Right ventricle myocardium superior (tissue), 1 donor: ENCODE measurements at regions not wholly inside any gene's neighbourhood (a gene's known extent, or its start where the extent isn't known, plus 50 kb on each side); places are given as distances from the start of the nearest gene placed in this dataset.
"Not testable (repeated sequence)": the region's sequence is repeated elsewhere in the genome, so short reads cannot be mapped to it uniquely, and the experiment has no call there.

Experiments
- ATAC-seq: fragments of 200-7000 bp; cut with Tn5 transposase; one replicate; pipeline ENCODE4 v1.9.1; 2020; ENCODE audit warnings: mild to moderate bottlenecking; ENCODE audit not compliant: poor library complexity
- DNase-seq: peaks from one replicate; pipeline ENCODE4 v3.0.0-alpha.2; 2020
- intact Hi-C: fragments of 100-400 bp; cut with DNase I; formaldehyde crosslinking; loops from one replicate; pipeline ENCODE4 v1.11.2; 2022
- donor health status: DM: no; HTN: yes; CAD: no; lungs with severe emphysema.

DNA sequence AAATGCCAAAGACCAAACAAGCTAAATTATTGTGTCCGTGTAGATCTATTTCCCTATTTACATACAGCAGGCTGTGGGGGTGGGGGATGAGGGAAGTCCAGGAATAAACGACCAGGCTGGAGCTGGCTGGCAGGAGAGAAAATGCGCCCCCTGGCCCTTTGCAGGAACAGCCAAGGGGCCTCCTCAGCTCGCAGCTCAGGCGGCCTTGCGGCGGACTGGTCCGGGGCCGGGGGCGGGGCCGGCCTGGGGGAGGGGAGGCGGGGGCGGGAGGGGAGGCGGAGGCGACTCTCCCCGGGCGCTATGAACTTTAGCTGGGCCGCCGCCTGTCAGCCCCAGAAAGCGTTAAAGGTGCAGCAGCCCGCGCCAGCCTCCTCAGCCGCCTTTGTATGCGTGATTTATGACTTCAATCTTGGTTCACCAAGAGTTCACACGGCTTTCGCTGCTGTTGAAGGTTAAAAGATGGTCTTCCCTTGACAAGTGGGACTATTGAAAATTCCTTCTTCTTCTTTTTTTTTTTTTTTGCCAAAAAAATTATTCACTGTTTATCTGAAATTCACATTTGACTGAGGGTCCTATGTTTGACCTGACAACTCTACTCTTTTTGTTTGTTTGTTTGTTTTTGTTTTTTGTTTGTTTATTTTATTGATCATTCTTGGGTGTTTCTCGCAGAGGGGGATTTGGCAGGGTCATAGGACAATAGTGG is 967.0 kb upstream of the DEFB115 start:
- intact Hi-C loops, result not testable (repeated sequence)
- ATAC-seq (peak; percentile 65), DNase-seq (peak; percentile 47)

DNA sequence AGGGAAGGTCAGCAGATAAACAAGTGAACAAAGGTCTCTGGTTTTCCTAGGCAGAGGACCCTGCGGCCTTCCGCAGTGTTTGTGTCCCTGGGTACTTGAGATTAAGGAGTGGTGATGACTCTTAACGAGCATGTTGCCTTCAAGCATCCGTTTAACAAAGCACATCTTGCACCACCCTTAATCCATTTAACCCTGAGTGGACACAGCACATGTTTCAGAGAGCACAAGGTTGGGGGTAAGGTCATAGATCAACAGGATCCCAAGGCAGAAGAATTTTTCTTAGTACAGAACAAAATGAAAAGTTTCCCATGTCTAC is 966.4 kb upstream of the DEFB115 start:
- intact Hi-C loops, ATAC-seq, DNase-seq: not testable (repeated sequence)

DNA sequence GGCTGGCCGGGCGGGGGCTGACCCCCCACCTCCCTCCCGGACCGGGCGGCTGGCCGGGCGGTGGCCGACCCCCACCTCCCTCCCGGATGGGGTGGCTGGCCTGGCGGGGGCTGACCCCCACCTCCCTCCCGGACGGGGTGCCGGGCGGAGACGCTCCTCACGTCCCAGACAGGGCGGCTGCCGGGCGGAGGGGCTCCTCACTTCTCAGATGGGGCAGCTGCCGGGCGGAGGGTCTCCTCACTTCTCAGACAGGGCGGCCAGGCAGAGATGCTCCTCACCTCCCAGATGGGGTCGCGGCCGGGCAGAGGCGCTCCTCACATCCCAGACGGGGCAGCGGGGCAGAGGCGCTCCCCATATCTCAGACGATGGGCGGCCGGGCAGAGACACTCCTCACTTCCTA is 965.8 kb upstream of the DEFB115 start:
- intact Hi-C loops, DNase-seq, ATAC-seq: not testable (repeated sequence)

DNA sequence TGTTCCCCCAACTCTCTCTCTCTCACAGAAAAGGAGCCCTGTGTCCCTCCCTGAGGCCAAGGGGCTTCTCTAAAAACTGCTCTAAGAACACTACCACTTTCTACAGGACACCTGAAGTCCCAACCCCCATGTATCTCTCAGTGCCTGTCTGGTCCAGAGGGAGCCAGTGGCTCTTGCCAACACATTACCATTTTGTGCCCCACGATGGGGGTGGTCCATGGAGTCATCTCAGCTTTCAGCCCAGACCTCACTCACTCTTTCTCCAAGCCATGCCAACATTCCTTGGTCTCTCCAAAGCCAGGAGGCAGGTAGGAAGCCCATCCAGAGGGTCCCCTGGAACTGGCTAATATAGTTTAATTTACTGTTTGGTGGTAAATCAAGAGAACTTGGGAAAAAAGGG is 962.1 kb upstream of the DEFB115 start:
- intact Hi-C loops, DNase-seq, ATAC-seq: not testable (repeated sequence)

DNA sequence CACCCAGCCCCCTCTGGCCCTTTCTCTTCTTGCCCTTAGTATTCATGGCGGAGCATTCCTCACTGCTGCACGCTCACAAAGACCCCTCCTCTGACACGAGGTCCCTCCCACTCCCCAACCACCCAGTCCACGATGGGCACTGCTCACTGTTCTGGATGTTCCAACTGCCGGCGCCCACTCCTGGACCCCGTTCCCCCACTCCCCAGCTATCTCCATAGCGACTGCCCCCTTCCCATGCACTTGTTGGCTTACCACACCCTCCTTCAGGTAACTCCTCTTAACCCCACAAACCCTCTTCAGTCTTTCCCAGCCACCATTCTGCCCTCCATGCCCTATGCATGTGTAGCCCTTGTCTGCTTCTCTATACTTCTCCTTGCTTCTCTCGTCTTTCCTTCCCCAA is 961.5 kb upstream of the DEFB115 start:
- ATAC-seq, DNase-seq, intact Hi-C loops: not testable (repeated sequence)

DNA sequence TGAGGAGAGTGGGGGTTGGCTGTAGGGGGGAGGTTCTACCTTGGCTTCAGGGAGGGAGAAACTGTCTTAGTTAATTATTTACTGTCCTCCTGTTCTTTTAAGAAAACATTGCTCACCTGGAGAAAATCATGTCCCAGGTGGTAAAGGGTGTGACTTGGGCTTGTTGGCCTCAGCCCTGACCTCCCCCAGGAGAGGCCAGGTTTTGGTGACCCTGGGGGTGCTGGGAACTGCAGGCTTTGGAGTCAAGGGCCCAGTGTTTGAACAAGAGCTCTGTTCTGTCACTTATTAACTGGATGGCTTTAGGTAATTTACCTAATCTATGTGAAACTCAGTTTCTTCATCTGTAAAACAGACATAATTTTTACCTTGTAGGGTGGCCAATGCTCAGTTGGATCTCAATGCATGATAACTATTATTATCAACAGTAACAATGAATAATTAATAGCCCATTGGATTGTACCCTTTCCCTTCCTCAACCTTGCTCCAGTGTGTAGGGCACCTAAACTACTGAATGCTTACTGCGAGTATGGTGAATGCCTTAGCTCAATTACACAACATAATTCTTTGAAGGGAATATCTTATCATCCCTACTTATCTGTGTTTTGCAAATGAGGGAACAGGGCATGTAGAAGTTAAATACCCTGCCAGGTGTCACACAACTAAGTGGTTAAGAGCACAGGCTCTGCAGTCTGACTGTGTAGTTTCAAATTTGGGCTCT is 959.4 kb upstream of the DEFB115 start:
- ATAC-seq, intact Hi-C loops, DNase-seq: not testable (repeated sequence)

DNA sequence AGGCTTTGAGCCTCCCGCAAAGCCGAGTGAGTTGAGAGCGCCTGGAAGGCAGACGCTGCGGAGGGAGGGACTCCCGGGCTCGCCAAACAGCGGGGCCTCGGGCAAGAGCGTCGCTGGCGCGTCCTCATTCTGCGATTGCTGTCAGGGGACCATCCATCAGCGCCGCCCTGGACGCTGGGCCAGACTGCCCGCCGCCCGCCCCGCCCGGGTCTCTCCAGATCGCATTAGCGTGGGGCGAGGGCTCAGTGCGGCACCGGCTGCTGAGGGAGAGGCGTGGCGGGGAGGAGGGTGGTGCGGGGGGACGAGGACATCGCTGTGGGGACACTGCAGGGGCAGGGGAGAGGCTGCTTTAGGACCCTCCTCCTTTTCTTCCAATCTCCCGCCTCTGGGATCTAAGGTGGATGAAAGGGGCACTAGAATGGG is 957.2 kb upstream of the DEFB115 start:
- intact Hi-C loops, ATAC-seq, DNase-seq: not testable (repeated sequence)

DNA sequence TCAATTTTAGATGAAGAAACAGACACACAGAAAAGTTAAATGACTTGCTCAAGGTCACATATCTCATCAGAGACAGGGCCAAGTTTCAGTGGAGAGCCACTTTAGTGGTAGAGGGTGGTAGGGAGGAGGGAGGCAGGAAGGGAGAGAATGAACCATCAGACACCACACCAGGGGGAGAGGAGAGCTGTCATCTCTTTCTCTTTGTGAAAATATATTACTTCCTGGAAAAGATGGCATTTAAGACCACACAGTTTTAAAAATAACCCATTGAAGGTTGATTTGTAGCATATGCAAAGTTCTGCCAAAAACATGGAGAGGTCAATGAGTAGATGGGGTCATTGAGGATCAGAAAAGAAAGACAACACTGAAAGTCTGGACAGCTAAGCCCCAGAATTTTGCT is 954.7 kb upstream of the DEFB115 start:
- intact Hi-C loops, ATAC-seq, DNase-seq: not testable (repeated sequence)

DNA sequence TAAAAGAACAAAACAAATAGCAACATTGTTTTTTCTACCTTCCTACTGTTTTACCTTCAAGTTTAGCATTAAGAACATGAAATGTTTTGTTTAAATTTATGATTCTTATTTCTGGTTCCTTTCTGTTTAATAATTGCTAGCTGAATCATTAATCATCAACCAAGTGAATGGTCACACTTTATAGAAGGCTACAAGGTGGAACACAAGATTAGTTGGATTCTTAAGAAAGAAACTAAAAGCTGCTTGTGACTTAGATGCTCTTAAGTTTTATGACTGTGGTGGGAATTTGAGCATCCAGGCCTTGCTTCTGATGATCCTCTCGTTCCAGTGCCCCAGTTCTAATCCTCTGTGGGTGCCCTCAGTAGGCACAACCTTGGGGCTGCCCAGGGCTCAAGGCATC is 947.5 kb upstream of the DEFB115 start:
- ATAC-seq, DNase-seq, intact Hi-C loops: not testable (repeated sequence)

DNA sequence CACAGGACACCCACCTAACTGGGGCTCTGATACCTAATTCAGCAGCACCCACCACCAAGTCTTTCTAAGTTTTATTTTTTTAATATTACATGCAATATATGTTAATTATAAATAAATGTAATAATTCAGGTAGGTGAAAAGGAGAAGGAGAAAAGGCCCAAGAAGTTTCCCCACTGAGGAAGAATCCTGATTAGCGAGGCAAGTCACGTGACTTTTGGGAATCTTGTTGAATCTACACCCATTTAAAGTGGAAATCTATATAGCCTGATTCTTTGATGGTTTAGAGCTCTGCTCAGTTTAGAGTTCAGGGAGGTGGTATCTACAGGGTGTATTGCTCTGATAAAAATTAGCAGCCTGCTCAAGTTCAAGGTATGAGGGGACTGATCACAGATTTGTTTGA is 947.1 kb upstream of the DEFB115 start:
- DNase-seq, intact Hi-C loops, ATAC-seq: not testable (repeated sequence)

DNA sequence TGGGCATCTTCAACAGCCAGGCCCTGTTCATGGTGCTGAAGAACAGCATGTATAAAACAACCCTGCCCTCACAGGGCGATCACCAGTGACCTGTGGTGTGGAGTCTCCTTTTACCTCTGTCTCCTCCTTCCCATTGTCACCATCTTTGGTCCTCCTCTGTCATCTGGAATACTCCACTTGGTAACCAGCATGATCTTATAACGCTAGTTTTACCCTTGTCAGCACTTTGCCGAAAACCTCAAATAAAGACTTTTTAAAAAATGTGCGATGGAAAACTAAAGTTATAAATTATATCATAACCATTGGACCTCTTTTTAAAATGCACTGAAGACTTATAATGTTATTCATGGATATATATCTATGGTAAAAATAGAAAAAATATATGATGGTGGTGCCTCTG is 945.2 kb upstream of the DEFB115 start:
- intact Hi-C loops, ATAC-seq, DNase-seq: not testable (repeated sequence)

DNA sequence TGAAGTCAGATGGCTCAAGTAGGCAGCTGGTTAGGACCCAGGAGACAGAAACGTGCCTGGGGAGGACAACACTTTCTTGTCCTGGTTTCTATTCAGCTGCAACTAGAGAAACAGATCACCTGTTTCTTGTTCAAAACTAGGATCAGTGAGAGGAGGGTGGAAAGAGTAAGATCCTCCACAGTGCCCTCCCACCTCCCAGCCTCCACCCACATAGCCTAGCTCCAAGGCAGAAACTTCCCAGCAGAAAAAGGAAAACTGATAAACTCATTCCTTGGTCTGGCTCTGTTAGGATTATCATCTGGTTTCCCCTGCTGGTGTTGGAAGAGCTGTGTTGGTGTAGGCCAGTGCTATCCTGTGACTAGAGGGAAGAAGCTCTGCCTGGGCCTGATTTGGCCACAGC is 943.8 kb upstream of the DEFB115 start:
- intact Hi-C loops, DNase-seq, ATAC-seq: not testable (repeated sequence)

DNA sequence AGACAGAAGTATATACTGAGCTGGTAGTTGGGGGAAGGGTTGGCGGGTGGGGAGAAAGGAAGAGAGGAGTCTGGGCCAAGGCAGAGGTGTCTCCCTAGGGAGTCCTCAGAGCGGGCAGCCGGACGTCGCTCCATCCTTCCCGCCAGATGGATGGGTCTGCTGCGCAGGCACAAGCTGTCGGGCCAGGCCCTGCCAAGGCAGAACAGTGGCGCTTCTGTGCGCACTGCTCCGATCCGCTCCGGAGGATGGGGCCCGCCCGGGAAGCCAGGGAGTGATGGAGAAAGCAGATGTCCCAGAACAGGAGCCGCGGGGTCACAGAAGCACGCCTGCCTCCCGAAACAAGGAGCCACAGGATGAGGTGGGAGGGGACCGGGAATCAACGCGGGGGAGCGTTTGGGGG is 941.4 kb upstream of the DEFB115 start:
- DNase-seq, intact Hi-C loops, ATAC-seq: not testable (repeated sequence)

DNA sequence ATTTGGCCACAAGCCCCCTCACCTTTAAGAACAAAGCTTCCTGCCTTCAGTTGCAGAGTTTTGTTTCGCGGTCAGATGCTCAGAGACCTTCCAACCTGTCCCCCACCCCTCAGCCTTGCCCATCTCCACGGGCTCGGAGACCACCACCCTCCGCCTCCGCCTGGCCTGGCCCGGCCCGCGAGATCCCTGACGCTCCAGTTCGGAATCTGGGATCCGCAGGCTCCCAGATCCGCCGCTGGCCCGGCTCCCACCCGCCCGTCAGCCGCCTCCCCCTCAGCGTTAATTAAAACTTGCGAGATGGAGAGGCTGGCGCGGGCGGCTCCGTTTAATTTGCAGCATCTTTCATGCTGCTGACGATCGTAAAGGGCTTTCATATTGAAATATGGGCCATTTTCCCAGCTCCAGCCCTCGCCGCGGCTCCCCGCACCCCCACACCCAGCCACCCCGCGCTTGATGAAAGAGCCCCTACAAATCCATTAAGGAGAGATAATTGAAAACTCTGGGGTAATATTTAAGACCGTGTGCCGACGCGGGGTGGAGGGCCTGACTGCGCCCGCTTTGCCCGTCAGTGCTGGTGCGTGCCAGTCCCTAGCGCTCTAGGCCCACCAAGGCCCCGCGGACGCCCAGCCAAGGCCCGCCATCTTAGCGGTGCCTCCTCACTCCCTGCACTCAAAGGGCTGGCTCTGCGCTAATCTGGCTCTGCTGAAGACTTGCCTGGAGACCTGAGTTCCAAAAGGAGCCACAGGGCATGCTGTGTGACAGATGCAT is 940.7 kb upstream of the DEFB115 start:
- DNase-seq, ATAC-seq, intact Hi-C loops: not testable (repeated sequence)

DNA sequence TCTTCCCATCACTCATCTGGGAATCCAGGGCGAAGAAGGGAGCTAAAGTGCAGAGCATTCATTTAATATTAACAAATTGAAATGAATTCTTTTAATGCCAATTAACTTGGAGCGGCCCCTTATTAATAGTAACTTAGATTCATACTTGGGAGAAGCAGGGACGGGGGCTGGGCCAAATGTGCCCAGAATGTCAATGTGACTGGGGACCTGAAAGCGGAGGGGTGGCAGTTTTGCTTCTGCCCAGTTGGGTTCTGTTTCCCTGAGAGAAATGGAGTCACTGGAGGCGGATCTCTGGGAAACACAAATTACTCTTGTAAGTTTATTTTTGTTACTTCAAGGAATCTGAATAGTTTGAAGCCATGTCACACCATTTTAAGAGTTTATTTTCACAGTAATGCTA is 923.7 kb upstream of the DEFB115 start:
- intact Hi-C loops, ATAC-seq, DNase-seq: not testable (repeated sequence)

DNA sequence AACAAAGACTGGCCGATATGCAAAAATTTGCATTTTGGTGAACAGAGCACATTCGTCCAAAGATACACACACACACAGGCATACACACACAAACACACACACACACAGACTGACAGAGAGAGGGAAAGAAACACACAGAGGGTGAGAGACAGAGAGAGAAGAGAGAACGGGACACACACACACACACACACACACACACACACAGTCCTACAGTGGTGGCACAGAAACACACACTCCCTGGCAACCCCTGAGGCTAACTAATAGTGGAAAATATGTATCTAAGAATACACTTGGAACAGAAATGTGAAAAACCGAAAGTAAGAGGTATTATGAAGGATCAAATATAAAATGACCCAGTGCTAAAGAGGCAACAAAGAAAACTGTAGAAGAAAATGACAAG is 919.9 kb upstream of the DEFB115 start:
- DNase-seq, intact Hi-C loops, ATAC-seq: not testable (repeated sequence)

DNA sequence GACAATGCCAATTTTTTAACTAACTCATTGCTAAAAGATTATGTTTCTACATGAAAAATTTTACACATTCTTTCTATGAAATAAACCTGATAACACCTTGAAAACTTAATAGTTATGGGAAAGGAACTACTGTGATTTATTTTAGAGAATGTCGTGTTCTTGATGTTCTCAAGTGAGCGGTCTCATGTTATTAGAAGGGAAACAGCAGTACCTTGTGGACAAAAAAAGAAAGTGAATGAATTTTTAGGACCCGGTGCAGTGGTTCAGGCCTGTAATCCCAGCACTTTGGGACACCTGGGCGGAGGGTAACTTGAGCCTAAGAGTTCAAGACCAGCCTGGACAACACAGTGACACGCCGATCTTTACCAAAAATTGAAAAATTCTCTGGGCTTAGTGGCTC is 908.5 kb upstream of the DEFB115 start:
- ATAC-seq, DNase-seq, intact Hi-C loops: not testable (repeated sequence)

DNA sequence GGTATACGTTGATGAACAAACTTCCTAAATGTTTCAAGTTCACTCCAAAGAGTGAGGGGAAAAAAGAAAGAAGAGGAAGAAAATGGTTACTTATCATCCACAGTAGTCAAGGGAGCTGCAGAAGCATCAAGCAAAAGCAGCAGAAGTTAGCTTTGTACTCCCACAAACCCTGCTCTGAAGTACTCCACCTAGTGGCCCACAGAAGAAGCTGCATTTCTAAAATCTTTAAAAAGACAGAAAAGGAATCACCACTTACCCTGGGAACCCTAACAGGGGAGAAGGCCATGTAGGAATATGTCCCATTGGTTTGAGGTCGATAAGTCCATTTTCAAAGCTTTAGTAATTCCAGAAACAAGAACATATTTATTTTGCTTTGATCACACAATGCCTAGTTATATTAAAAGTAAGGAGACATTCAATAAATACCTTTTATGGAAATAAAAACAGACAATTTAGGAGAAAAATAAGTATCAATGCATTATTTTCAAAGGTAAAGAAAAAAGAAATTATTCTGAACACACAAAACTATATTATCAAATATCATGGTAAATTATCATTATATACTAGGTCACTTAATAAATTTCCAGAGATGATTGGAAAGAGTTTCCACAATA is 900.5 kb upstream of the DEFB115 start:
- DNase-seq, intact Hi-C loops, ATAC-seq: not testable (repeated sequence)

DNA sequence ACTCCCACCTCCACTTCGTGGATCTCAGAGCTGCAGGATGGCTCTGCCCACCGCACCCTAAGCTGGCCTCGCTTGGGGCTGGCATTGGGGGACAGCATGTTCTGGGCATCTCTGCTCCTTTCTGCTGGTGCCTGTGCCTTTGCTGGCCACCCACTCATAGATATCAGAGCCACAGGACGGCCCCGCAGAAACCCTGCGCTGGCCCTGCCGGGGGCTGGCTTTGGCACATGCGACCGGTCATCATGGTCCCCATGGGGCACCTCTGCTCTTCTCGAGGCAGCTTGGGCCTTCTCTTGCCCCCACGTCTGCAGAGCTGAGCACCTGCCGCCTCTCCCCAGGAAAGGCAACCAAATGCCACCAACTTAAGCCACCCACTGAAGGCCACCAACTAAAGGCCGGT is 895.7 kb upstream of the DEFB115 start:
- ATAC-seq, intact Hi-C loops: not testable (repeated sequence)

More for the DNA sequence above, 895.7 kb upstream of the DEFB115 start:
- DNase-seq, result not testable (repeated sequence)
